ENCODE measurements at regions not wholly inside any gene's neighbourhood (a gene's known extent, or its start where the extent isn't known, plus 50 kb on each side); places are given as distances from the start of the nearest gene placed in this dataset.

DNA sequence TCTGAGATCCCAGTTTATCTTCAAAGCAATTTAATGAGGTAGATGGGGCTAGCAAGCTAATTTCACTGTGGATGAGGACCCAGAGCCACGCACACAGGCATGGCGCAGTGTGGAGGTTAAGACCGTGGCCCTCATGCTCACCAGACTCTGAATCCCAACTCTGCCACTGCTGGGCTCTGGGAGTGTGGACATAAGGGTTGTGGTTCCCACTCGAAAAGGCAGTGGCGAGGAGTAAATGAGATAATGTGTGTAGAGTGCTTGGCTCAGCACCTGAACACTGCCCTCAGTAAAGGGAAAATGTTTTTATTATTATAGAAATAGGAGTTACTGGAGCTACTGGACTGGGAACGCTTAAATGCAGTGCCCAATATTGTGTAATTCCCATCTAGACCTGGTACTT lies 243.5 kb upstream of the TPM1 start:
- DNase-seq (ENCODE audit: low read depth), result no peak
- no peak overlapping the region for H3K4me3 ChIP-seq (ENCODE audit: low read length)
- TF ChIP-seq CTCF (conservative IDR thresholded peaks at IDR 0.05; ENCODE audit: low read length), result no peak

- no peak for DNase-seq (ENCODE audit: low read depth)
- no peak for TF ChIP-seq CTCF (conservative IDR thresholded peaks at IDR 0.05; ENCODE audit: low read length)
- no peak overlapping the region for H3K4me3 ChIP-seq (ENCODE audit: low read length)
Measured at GRCh38 chr15:62799919-62800318, 242.6 kb upstream of the TPM1 start.

- TF ChIP-seq CTCF (conservative IDR thresholded peaks at IDR 0.05; ENCODE audit: low read length), result no peak
- no peak overlapping the region for H3K4me3 ChIP-seq (ENCODE audit: low read length)
- DNase-seq (ENCODE audit: low read depth), result no peak
Measured at GRCh38 chr15:62802612-62803011, 239.9 kb upstream of the TPM1 start.

- TF ChIP-seq CTCF (conservative IDR thresholded peaks at IDR 0.05; ENCODE audit: low read length), result no peak
- DNase-seq (ENCODE audit: low read depth), result no peak
- no peak overlapping the region for H3K4me3 ChIP-seq (ENCODE audit: low read length)
Measured at GRCh38 chr15:62803856-62804400, 238.6 kb upstream of the TPM1 start.

GRCh38 chr15:62805502-62805901 lies 237.0 kb upstream of the TPM1 start:
- DNase-seq (ENCODE audit: low read depth), result no peak
- no peak for TF ChIP-seq CTCF (conservative IDR thresholded peaks at IDR 0.05; ENCODE audit: low read length)
- no peak overlapping the region for H3K4me3 ChIP-seq (ENCODE audit: low read length)

DNA sequence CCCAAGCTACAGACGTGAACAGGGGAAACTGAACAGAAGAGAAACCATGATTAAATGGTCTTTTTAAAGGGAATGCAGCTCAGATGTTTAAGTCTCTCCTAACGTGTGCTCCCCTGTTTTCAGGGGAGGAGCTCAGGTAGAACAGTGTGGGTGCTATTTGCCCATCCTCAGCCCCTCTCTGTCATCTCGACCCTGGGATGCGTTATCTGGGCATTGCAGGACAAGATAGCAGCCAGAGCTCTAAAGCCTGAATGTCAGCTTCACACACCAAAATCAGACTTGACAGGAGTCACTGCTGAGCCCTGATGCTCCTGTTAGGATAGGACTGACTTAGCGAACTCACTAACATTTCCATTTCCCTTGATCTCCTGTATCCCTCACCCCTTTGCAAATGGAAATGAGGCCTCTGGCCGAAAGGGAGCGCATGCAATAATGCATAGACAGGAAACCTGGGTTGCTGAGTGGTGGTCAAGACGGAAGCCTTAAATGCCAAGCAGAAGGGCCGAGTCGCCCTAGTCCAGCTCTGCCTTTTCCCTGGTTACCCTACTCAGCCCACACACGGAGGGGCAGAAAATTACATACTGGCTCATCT lies 234.9 kb upstream of the TPM1 start:
- H3K4me3 ChIP-seq (ENCODE audit: low read length), result no peak overlapping the region
- no peak for DNase-seq (ENCODE audit: low read depth)
- TF ChIP-seq CTCF (conservative IDR thresholded peaks at IDR 0.05; ENCODE audit: low read length), result no peak

- TF ChIP-seq CTCF (conservative IDR thresholded peaks at IDR 0.05; ENCODE audit: low read length), result no peak
Measured at GRCh38 chr15:62809115-62809967, 233.2 kb upstream of the TPM1 start.

More at GRCh38 chr15:62809115-62809967, 233.2 kb upstream of the TPM1 start:
- DNase-seq (ENCODE audit: low read depth), result peak; percentile 60
- no peak overlapping the region for H3K4me3 ChIP-seq (ENCODE audit: low read length)
